GM19240 (cell line): ENCODE measurements at regions not wholly inside any gene's neighbourhood (a gene's known extent, or its start where the extent isn't known, plus 50 kb on each side); places are given as distances from the start of the nearest gene placed in this dataset.

Experiments used
- DNase-seq: peaks from one replicate; pipeline ENCODE4 v3.0.0; 2011; ENCODE audit warnings: low spot score; ENCODE audit not compliant: insufficient read length

- DNase-seq = no peak
Observed at GRCh38 chr5:68476854-68477253, 261.3 kb downstream of the PIK3R1 start.

- DNase-seq = no peak
Observed at GRCh38 chr5:68478301-68479095, 262.9 kb downstream of the PIK3R1 start.

GRCh38 chr5:68479524-68479923 lies 264.0 kb downstream of the PIK3R1 start:
- DNase-seq = no peak

GRCh38 chr5:68480335-68480940 lies 264.9 kb downstream of the PIK3R1 start:
- no peak for DNase-seq

GRCh38 chr5:68482199-68482598 lies 266.6 kb downstream of the PIK3R1 start:
- no peak for DNase-seq

- DNase-seq = no peak
Observed at GRCh38 chr5:68484307-68485068, 268.9 kb downstream of the PIK3R1 start.

GRCh38 chr5:68489556-68489955 lies 274.0 kb downstream of the PIK3R1 start:
- DNase-seq = no peak

- DNase-seq = no peak
Observed at GRCh38 chr5:68490406-68490805, 274.9 kb downstream of the PIK3R1 start.

GRCh38 chr5:68494771-68495170 lies 279.2 kb downstream of the PIK3R1 start:
- no peak for DNase-seq

- no peak for DNase-seq
Observed at GRCh38 chr5:68499987-68500386, 284.4 kb downstream of the PIK3R1 start.

GRCh38 chr5:68500813-68501212 lies 285.3 kb downstream of the PIK3R1 start:
- no peak for DNase-seq

- DNase-seq = no peak
Observed at GRCh38 chr5:68502531-68502930, 287.0 kb downstream of the PIK3R1 start.

- no peak for DNase-seq
Observed at GRCh38 chr5:68504306-68504705, 288.8 kb downstream of the PIK3R1 start.

- DNase-seq = no peak
Observed at GRCh38 chr5:68505917-68506860, 290.6 kb downstream of the PIK3R1 start.

- DNase-seq = no peak
Observed at GRCh38 chr5:68515514-68515913, 300.0 kb downstream of the PIK3R1 start.

- DNase-seq = no peak
Observed at GRCh38 chr5:68518286-68518685, 302.7 kb downstream of the PIK3R1 start.

- no peak for DNase-seq
Observed at GRCh38 chr5:68519143-68519542, 303.6 kb downstream of the PIK3R1 start.

- no peak for DNase-seq
Observed at GRCh38 chr5:68521776-68522175, 306.2 kb downstream of the PIK3R1 start.

GRCh38 chr5:68522863-68523262 lies 307.3 kb downstream of the PIK3R1 start:
- no peak for DNase-seq

GRCh38 chr5:68528821-68529273 lies 313.3 kb downstream of the PIK3R1 start:
- DNase-seq = no peak

- no peak for DNase-seq
Observed at GRCh38 chr5:68529581-68529980, 314.0 kb downstream of the PIK3R1 start.
